Stimulated activated CD4-positive, alpha-beta T cell treated with anti-CD3 and anti-CD28 coated beads, Interleukin-15, amount 100 ng/mL, for 24 hours (primary cell): ENCODE measurements at regions not wholly inside any gene's neighbourhood (a gene's known extent, or its start where the extent isn't known, plus 50 kb on each side); places are given as distances from the start of the nearest gene placed in this dataset.

Experiments used
- DNase-seq: peaks from one replicate; pipeline ENCODE4 v3.0.0-alpha.2; 2020

GRCh38 chr10:108755646-108756045 is 1167.7 kb downstream of the XPNPEP1 start:
- DNase-seq: no peak

DNA sequence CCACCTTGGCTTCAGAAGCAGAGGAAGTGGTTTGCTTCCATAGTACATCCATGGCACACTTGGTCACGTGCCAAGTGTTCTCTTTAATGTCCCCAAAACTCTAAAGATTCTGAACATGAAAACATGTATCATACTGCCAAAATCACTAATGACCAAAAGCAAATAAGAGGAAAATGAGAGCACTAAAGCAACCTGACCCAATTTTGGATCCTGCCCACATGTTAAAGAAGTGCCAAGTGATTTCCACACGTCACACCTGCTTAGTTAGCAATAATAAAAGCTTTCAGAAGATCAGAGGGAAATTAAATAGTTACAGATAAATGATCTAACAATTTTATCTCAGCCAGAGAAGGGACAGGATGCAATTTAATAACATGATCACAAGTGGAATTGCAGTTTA is 1170.0 kb downstream of the XPNPEP1 start:
- DNase-seq: no peak

DNA sequence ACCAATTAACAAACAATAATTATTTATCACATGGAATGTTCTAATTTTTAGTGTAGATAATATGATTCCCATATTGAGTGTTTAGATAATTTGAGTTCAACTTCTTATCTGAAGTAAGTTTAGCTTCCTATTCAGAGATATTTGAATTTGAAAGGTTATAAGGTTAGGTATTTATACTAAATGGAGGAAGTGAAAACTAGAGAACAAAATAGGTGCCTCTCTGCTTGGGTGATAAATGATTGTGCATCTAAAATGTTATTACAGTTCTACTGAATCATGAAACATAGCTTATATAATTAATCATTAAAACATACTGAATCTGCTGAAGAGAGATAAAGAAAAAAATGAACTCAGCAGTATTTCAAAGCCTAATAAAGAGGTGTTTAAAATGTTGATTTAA is 1174.3 kb downstream of the XPNPEP1 start:
- DNase-seq: no peak

- DNase-seq: no peak
Measured at GRCh38 chr10:108736111-108736510, 1187.2 kb downstream of the XPNPEP1 start.

DNA sequence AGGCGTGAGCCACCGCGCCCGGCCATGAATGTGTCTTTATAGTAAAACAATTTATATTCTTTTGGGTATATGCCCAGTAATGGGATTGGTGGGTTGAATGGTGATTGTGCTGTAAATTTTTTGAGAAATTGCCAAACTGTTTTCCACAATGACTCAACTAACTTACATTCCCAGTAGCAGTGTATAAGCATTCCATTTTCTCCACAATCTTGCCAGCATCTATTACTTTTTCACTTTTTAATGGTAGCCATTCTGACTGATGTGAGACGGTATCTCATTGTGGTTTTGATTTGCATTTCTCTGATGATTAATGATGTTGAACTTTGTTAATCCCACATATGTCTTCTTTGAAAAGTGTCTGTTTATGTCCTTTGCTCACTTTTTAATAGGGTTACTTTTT is 1187.9 kb downstream of the XPNPEP1 start:
- DNase-seq: no peak

DNA sequence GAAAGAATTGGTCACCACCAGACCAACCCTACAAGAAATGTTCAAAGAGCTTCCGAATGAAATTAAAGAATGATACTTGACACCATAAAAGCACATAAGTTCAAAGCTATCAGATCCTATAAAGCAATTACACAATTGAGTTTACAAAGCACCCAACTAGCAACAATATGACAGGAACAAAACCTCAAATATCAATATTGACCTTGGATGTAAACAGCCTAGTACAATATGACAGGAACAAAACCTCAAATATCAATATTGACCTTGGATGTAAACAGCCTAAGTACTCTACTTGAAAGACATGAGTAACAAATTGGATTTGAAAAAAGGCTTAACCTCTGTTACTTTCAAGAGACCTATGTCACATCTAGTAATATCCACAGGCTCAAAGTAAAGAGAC is 1201.4 kb downstream of the XPNPEP1 start:
- no peak for DNase-seq

- DNase-seq: no peak
Measured at GRCh38 chr10:108716352-108716751, 1207.0 kb downstream of the XPNPEP1 start.

GRCh38 chr10:108709927-108710722 is 1213.2 kb downstream of the XPNPEP1 start:
- no peak for DNase-seq

DNA sequence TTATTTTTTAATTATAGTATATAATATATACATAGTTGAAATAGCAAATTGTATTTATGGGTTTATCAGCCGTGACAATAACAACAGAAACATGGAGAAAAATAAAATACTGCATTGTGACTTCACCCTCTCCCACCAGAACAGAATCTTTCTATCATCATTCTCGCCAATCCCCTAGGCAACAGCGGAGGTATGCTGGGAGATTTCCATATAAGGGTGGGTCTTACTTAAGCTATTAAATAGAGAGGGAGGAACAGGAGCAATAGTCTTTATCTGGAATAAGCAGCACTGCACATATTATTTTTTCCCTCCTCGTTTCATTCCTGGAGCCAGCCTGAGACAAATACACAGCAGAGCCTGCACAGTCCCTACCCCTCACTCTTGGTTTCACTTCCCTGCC is 1214.9 kb downstream of the XPNPEP1 start:
- DNase-seq: no peak

DNA sequence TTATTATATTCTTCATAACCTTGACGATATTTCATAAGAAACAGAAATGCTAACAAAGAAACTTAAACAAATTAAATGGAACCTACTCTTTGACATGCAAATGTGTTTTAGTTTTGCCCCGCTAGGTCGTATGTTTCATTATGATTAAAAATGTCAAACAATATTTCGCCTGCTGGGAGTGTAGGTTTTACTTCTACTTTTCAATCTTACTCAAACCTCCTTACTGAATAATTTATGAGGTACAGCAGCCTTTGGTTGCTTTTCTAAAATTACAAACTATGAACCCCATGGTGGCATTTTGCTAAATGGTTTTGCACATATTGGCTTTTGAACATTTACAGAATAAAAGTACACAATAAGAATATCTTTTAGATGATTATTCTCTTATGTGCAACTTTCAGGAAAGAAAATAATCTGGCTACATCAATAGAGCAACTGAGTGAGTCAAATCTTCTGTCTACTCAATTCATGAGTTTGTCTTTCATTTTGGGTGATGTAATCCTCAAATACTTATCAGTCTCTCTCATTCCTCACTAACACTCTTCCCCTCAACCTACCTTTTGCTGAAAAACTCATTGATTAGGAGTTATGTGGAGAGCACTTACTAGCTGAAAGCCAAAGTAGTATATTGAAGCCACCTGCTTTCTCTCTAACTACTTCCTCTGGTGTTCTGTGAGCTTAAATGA is 1226.4 kb downstream of the XPNPEP1 start:
- DNase-seq: no peak

GRCh38 chr10:108691126-108691525 is 1232.2 kb downstream of the XPNPEP1 start:
- DNase-seq: no peak

GRCh38 chr10:108690530-108690929 is 1232.8 kb downstream of the XPNPEP1 start:
- no peak for DNase-seq

- no peak for DNase-seq
Measured at GRCh38 chr10:108689891-108690290, 1233.4 kb downstream of the XPNPEP1 start.

DNA sequence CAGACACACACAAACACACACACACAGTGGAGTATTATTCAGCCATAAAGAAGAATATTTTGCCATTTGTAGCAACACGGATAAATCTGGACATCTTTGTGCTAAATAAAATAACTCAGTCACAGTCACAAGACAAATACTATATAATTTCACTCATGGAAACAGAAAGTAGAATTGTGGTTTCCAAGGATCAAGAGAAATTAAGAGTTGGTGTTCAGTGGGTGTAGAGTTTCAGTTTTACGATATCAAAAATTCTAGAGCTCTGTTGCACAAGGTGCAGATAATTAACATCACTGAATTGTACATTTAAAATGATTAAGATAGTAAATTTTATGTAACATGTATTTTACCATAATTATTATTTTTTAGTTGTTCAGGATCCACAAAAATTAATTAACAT is 1235.0 kb downstream of the XPNPEP1 start:
- no peak for DNase-seq

GRCh38 chr10:108685863-108686531 is 1237.3 kb downstream of the XPNPEP1 start:
- no peak for DNase-seq

DNA sequence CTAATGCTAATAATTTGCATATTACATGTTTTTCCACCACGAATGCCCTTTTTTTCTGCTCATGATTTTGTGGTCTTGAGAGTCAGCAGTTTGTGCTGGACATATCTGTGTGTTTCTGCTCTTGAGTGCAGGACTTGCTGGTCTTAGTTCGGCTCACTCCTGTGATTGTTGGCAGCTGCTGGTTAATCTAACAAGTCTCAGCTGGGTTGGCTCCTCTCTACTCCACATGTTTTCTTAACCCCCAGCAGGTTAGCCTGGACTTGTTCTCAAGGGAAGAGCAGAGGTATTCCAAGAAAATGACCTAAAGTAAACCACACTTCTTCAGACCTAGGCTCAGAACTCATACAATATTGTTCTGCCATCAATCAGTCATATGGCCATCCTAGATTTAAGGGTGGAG is 1238.9 kb downstream of the XPNPEP1 start:
- no peak for DNase-seq

- DNase-seq: no peak
Measured at GRCh38 chr10:108673741-108674140, 1249.6 kb downstream of the XPNPEP1 start.

DNA sequence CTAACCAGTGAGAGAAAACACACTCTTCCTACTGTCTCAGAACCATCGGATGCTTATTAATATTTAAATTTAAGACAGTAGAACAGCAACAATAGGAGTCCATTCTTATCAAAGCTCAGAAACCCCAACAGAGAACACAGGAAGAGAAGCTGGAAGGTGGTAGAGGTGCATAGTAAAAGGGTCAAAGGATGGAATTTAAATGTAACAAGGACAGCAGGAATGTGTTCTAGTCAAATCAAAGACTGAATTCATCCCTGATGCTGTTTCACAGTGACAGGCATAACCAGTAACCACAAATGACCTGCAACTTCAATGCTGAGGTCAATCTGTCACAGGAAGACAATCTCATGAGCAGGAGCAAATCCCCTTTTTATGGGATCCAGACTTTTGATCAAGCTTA is 1259.7 kb downstream of the XPNPEP1 start:
- no peak for DNase-seq

DNA sequence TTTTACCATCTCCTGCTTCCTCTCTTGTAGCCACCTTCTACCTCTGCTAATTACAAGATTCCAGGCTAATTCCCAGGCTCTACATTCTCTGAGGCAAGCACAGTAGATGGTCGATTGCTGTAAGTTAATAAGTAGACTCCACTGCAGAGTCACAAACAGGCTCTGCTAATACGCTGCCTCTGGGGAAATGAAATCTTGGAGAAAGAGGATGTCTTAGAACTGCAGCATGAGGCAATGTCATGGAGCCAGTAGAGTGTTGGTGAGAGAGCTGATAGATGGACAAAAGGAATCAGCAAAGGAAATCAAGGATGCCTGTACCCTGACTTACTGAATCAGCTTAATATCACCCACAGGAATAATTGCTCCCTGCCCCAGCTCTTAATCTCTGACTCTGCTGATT is 1260.3 kb downstream of the XPNPEP1 start:
- no peak for DNase-seq

GRCh38 chr10:108655057-108655456 is 1268.3 kb downstream of the XPNPEP1 start:
- DNase-seq: no peak

DNA sequence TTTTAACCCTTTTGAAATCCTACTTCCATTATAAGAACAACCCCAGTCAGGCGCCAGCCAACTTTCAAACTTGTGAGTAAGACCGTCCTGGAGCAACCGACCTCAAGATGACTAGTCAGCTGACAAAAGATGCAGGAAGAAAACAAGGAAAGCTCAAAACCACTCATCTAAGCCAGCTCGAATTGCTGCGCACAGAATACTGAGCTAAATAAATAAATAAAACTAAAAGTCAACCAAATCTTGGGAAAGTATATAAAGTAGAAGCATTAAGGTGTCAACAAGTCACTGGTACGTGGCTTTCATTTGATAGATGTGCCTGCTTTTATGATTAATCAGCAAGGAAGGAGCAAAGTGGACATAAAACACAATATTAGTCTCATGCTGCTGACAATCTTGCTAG is 1269.8 kb downstream of the XPNPEP1 start:
- DNase-seq: no peak

GRCh38 chr10:108639010-108639409 is 1284.3 kb downstream of the XPNPEP1 start:
- no peak for DNase-seq

DNA sequence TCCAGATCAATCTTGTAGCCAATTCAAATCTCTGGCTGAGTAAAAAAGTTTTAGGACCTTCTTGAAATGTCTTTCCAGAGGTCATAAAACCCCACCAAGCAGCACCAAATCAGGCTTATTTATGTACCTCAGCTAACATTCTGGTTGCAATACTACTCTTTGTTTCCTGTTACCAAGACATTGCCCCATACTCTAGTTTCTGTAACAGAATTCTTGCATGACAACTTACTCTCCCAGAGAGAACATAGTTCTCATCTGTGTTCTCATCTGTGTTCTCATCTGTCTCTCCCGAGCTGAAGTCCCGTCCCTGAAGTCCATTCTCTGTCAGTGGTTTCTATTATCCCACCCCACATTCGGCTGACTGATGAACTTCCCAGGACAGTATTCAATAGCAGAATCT is 1285.1 kb downstream of the XPNPEP1 start:
- no peak for DNase-seq

DNA sequence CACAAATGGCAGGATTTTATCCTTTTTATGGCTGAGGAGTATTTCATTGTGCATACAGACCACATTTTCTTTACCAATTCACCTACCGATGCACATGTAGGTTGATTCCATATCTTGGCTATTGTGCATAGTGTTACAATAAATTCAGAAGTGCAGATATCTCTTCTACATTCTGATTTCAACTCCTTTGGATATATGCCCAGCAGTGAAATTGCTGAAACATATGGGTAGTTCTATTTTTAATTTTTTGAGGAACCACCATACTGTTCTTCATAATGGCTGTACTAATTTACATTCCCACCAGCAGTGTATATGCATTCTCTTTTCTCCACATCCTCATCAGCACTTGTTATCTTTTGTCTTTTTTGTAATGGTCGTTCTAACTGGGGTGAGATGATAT is 1290.3 kb downstream of the XPNPEP1 start:
- no peak for DNase-seq
